Chondrocyte (in vitro differentiated cells): ENCODE measurements at regions not wholly inside any gene's neighbourhood (a gene's known extent, or its start where the extent isn't known, plus 50 kb on each side); places are given as distances from the start of the nearest gene placed in this dataset.

Experiments
- DNase-seq: peaks from one replicate; pipeline ENCODE4 v3.0.0; 2021; ENCODE audit warnings: mixed read lengths, low spot score
- H3K27ac Mint-ChIP-seq: one replicate; pipeline ENCODE4 v1.8.0; 2021; ENCODE audit warnings: mild to moderate bottlenecking, moderate library complexity, mixed read lengths; ENCODE audit not compliant: unreplicated experiment
- H3K27me3 Mint-ChIP-seq: 2 replicates; pipeline ENCODE4 v1.8.0; 2021; ENCODE audit warnings: low read depth, mixed read lengths
- H3K36me3 Mint-ChIP-seq: 2 replicates; pipeline ENCODE4 v1.8.0; 2021; ENCODE audit warnings: low read depth, mixed read lengths
- H3K4me1 Mint-ChIP-seq: 2 replicates; pipeline ENCODE4 v1.8.0; 2021; ENCODE audit warnings: low read depth, mild to moderate bottlenecking, mixed read lengths
- H3K4me3 Mint-ChIP-seq: one replicate; pipeline ENCODE4 v1.8.0; 2021; ENCODE audit warnings: mild to moderate bottlenecking, moderate library complexity, mixed read lengths; ENCODE audit not compliant: unreplicated experiment
- H3K9me3 Mint-ChIP-seq: 2 replicates; pipeline ENCODE4 v1.8.0; 2021; ENCODE audit warnings: low read depth, mixed read lengths
- TF ChIP-seq, protein P1 (sequence below): fragments of 200-600 bp; sonication (generic); IDR thresholded peaks from 2 replicates; pipeline ENCODE4 v1.5.0; 2021; ENCODE audit warnings: antibody characterized with exemption, mild to moderate bottlenecking, moderate library complexity

GRCh38 chr14:97866195-97866594 lies 1069.0 kb downstream of the VRK1 start:
- TF ChIP-seq, protein P1, sequence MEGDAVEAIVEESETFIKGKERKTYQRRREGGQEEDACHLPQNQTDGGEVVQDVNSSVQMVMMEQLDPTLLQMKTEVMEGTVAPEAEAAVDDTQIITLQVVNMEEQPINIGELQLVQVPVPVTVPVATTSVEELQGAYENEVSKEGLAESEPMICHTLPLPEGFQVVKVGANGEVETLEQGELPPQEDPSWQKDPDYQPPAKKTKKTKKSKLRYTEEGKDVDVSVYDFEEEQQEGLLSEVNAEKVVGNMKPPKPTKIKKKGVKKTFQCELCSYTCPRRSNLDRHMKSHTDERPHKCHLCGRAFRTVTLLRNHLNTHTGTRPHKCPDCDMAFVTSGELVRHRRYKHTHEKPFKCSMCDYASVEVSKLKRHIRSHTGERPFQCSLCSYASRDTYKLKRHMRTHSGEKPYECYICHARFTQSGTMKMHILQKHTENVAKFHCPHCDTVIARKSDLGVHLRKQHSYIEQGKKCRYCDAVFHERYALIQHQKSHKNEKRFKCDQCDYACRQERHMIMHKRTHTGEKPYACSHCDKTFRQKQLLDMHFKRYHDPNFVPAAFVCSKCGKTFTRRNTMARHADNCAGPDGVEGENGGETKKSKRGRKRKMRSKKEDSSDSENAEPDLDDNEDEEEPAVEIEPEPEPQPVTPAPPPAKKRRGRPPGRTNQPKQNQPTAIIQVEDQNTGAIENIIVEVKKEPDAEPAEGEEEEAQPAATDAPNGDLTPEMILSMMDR: no peak
- no peaks in the 10 kb centered on the region for H3K4me1 Mint-ChIP-seq
- no peak overlapping the region for H3K27ac Mint-ChIP-seq
- no peak overlapping the region for H3K4me3 Mint-ChIP-seq
- H3K9me3 Mint-ChIP-seq: peaks cover 12% of the 10 kb centered on the region
- H3K36me3 Mint-ChIP-seq: no peaks in the 10 kb centered on the region
- H3K27me3 Mint-ChIP-seq: no peaks in the 10 kb centered on the region
- no peak for DNase-seq

DNA sequence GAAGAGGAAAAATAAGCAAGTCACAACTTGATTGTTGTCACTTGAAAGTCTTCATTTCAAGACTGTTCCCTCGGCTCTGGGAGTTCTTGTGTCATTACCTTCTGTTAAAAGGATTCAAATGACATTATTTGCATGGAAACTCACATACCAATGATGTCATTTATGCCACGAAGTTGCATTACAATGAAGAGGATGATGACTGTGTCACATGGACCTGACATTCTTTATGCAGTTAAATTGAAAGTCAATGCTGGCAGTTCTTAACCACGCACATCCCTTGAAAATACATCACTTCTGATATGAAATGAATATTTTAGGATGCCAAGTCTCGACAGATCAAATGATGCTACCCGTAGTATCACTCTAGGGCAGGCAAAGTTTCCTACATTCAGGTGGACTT lies 1069.5 kb downstream of the VRK1 start:
- Mint-ChIP-seq H3K27me3 (no peaks in the 10 kb centered on the region), H3K4me1 (no peaks in the 10 kb centered on the region), H3K36me3 (no peaks in the 10 kb centered on the region), H3K27ac (no peak overlapping the region), H3K9me3 (peaks cover 16% of the 10 kb centered on the region), H3K4me3 (no peak overlapping the region)
- DNase-seq: no peak
- TF ChIP-seq, protein P1: no peak

DNA sequence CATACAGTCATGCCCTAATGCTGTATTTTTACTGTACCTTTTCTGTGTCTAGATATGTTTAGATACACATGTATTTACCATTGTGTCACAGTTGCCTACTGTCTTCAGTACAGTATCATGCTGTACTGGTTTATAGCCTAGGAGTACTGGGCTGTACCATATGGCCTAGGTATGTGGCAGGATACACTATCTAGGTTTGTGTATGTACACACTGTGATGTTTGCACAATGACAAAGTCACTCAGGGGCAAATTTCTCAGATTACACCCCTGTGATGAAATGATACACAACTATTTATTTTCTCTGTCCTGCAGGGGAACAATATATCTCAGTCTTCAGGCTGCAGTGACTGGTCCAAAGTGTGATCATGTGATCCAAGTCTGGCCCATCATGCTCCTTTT lies 1076.1 kb downstream of the VRK1 start:
- no peaks in the 10 kb centered on the region for H3K27me3 Mint-ChIP-seq
- H3K4me3 Mint-ChIP-seq: no peak overlapping the region
- no peak for DNase-seq
- H3K27ac Mint-ChIP-seq: no peak overlapping the region
- H3K4me1 Mint-ChIP-seq: no peaks in the 10 kb centered on the region
- H3K36me3 Mint-ChIP-seq: no peaks in the 10 kb centered on the region
- peaks cover 14% of the 10 kb centered on the region for H3K9me3 Mint-ChIP-seq
- TF ChIP-seq, protein P1: no peak

DNA sequence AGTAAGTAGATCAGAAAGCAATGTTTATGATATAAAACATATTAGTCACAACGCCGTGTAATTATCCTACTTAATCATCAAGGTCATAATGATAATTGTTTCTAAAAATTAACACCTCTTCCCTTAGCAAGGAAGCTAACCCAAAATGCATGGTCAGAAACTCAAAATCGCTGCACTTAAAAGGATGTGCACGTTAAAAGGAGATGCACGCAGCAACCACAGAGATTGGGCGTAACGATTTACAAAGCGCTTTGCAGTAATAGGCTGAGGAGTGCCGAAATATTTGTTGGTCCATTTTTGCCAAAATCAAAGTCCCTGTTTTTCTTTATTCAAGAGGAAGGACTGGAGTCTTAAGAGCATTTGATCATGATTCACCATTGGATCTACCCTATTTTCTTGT lies 1077.2 kb downstream of the VRK1 start:
- H3K36me3 Mint-ChIP-seq: no peaks in the 10 kb centered on the region
- H3K27ac Mint-ChIP-seq: no peak overlapping the region
- TF ChIP-seq, protein P1: no peak
- no peaks in the 10 kb centered on the region for H3K27me3 Mint-ChIP-seq
- no peak overlapping the region for H3K4me3 Mint-ChIP-seq
- H3K4me1 Mint-ChIP-seq: no peaks in the 10 kb centered on the region
- H3K9me3 Mint-ChIP-seq: peaks cover 13% of the 10 kb centered on the region
- no peak for DNase-seq

DNA sequence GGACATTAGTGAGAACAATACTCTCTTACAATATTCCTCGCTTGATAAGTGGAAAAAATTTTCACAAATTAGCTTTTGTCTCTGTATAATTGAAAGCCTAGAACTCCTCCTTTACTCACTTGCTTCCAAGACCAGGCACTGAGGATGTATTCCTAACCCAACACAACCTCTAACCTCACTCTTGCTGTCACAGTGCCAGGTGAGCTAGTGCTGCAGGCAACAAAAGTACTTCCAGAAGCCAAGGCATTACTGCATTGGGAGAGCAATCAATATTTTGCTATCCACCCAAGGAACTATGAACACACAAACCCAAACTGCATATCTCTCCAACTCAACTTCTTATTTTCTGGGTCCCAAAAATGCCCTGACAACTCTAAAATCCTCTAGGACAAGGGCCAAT lies 1081.0 kb downstream of the VRK1 start:
- no peak for DNase-seq
- TF ChIP-seq, protein P1: no peak
- Mint-ChIP-seq H3K27ac (no peak overlapping the region), H3K27me3 (no peaks in the 10 kb centered on the region), H3K9me3 (peaks cover 18% of the 10 kb centered on the region), H3K36me3 (no peaks in the 10 kb centered on the region), H3K4me1 (no peaks in the 10 kb centered on the region), H3K4me3 (no peak overlapping the region)
